Heart left ventricle (tissue), 16 donors: ENCODE measurements at regions not wholly inside any gene's neighbourhood (a gene's known extent, or its start where the extent isn't known, plus 50 kb on each side); places are given as distances from the start of the nearest gene placed in this dataset.

ENCODE experiments used
- ATAC-seq, 4 donors: fragments of 200-7000 bp; cut with Tn5 transposase; one replicate each; pipeline ENCODE4 v1.9.1; 2020 to 2022; ENCODE audit warnings: moderate library complexity in 4 of 4, mild to moderate bottlenecking in 3 of 4, moderate number of reproducible peaks in 1 of 4
- DNase-seq, 5 donors: peaks; one replicate each; pipeline ENCODE4 v3.0.0-alpha.2; 2020
- H3K27ac ChIP-seq, 12 donors: fragments of 200-600 bp; sonication (generic) in 4 of 12; one replicate each; pipeline versions ENCODE4 v1.5.0 to v1.8.0; 2016 to 2022; ENCODE audit warnings: mild to moderate bottlenecking in 2 of 12
- H3K27me3 ChIP-seq, 9 donors: fragments of 200-600 bp; sonication (generic) in 2 of 9; one replicate each; pipeline versions ENCODE4 v1.5.1 to v1.8.0; 2016 to 2022; ENCODE audit warnings: mild to moderate bottlenecking in 3 of 9
- H3K36me3 ChIP-seq, 9 donors: fragments of 200-600 bp; sonication (generic) in 2 of 9; one replicate each; pipeline versions ENCODE4 v1.5.0 to v1.8.0; 2018 to 2022; ENCODE audit warnings: mild to moderate bottlenecking in 2 of 9
- H3K4me1 ChIP-seq, 12 donors: fragments of 200-600 bp; sonication (generic) in 4 of 12; one replicate each; pipeline versions ENCODE4 v1.5.0 to v1.8.0; 2016 to 2022; ENCODE audit warnings: mild to moderate bottlenecking in 3 of 12
- H3K4me3 ChIP-seq, 12 donors: fragments of 200-600 bp; sonication (generic) in 4 of 12; one replicate each; pipeline versions ENCODE4 v1.5.0 to v1.8.0; 2017 to 2022; ENCODE audit warnings: mild to moderate bottlenecking in 9 of 12, moderate library complexity in 4 of 12
- H3K9me3 ChIP-seq, 12 donors: fragments of 200-600 bp; sonication (generic) in 4 of 12; one replicate each; pipeline versions ENCODE4 v1.5.0 to v1.8.0; 2016 to 2022; ENCODE audit warnings: mild to moderate bottlenecking in 1 of 12
- CTCF ChIP-seq, 12 donors: fragments of 200-600 bp; sonication (generic) in 4 of 12; IDR thresholded peaks; one replicate each; pipeline versions ENCODE4 v1.5.0 to v1.8.0; 2018 to 2022; ENCODE audit warnings: antibody characterized with exemption in 12 of 12, mild to moderate bottlenecking in 5 of 12
- POLR2A ChIP-seq, 2 donors: fragments of 450-650 bp; IDR thresholded peaks; one replicate each; pipeline ENCODE4 v1.6.1; 2017; ENCODE audit warnings: antibody characterized with exemption in 2 of 2, mild to moderate bottlenecking in 2 of 2, moderate library complexity in 2 of 2
- WGBS, 4 donors: extraction: QIAGEN DNeasy Blood & Tissue Kit in 2 of 4; methylation state at CpG; one replicate each; pipeline versions ENCODE4 v1.1.5 to v1.1.7; 2013 to 2018; 5-methylcytosine and 5-hydroxymethylcytosine counted together
- intact Hi-C, 10 donors: fragments of 100-400 bp; cut with DNase I; formaldehyde crosslinking; loops; one replicate each; pipeline versions ENCODE4 v1.11.1 to v1.14.2; 2022
- donor health status: ischemic (EF 13 %, LVEDD 7.1; RV severe dilation, severe dysfunction).
- donor health status: healthy with polysubstance abuse.
- donor health status: DM: no; HTN: yes; CAD: no.
- donor health status: DM: no; HTN: no; CAD: no.
- donor health status: ischemic (EF 25% LVEDD 6.9; RV normal size, moderate dysfunction).
- donor health status: ischemic (EF 25% LVEDD 5.7; RV mildly dilated, moderate dysfunction).
- donor health status: healthy.
- donor health status: DM: yes; HTN: yes; CAD: no.
- donor health status: ischemic (EF 35%, LVEDD 5.7; RV mildly dilated, moderate dysfunction).
- donor health status: nonischemic (EF 11% LVEDD 7.7; RV severe dilation, severe dysfunction).
- donor health status: DM: yes; HTN: yes; CAD: no.
- donor health status: PGD.
- donor health status: ischemic (EF 29% LVEDD 5.4; RV normal size, mild dysfunction).
- donor health status: nonischemic (EF 23%, LVEDD 6.1; RV moderate dilation, normal function).

DNA sequence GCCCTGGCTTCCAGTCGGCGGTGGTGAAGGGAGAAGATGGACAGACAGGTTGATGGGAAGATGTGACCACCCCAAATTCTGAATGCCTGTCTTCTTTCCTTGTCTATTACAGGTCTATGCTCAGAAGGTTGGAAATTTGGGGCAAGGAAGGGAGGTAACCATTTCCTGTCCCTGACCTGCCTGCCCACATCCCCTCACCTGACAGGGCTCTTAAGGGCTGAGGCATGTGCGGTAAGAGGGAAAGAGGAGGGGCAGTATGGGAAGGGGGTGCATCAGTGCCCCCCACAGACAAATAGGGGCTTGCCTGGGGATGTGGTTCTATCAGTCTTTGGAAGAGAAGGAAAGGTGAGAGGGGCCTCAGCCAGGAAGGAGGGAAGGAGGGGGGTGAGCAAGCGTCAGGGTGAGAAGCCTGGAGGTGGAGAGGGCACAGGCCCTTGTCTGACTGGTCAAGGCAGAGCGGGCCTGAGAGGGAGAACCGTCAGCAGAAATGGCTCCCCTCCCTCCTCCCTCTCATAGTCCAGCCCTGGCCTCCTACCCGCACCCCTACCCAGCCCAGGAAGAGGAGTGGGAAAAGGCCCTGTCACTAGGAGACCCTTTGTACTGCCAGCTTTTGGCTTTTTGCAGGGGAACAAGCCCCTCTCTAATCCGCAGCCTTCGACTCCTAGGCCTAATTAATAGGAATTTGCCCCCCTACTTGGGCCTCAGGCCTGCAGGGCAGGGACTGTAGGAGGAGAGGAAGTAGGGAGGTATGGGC is 104.4 kb upstream of the FOXP4 start:
- Histone ChIP-seq H3K27me3 (peaks cover 0 to 14% (median 8%) of the 10 kb centered on the region in 9 donors), H3K9me3 (no peaks in the 10 kb centered on the region), H3K4me3 (no peak overlapping the region), H3K4me1 (peaks cover 0 to 24% (median 11%) of the 10 kb centered on the region in 12 donors), H3K27ac (no peak overlapping the region), H3K36me3 (no peaks in the 10 kb centered on the region)
- no peak for DNase-seq
- no peak for TF ChIP-seq POLR2A (IDR thresholded peaks at IDR 0.05)
- TF ChIP-seq CTCF (IDR thresholded peaks at IDR 0.05): no peak
- intact Hi-C loops: no loop called here
- ATAC-seq: no peak
- WGBS, 4 donors: 87 to 92% (median 91%) methylated on average over 7 to 9 of the region's 9 CpGs

DNA sequence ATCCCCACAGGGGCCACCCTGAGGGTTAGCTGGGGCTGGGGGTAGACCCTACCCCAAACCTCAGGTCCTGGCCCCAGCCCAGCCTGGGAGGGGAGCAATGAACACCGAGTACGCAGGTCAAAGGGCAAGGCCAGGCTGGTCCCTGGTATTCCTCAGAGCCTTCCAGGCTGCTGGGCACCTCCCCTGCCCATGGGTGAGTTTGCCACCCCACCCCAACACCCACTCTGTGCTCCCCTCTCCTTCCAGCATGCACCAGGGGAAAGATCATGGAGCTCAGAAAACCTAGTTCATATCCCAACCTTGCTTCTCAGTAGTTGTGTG is 103.9 kb upstream of the FOXP4 start:
- ATAC-seq: no peak
- Histone ChIP-seq H3K4me1 (peaks cover 0 to 24% (median 11%) of the 10 kb centered on the region in 12 donors), H3K36me3 (no peaks in the 10 kb centered on the region), H3K9me3 (no peaks in the 10 kb centered on the region), H3K27ac (no peak overlapping the region), H3K27me3 (peaks cover 0 to 14% (median 8%) of the 10 kb centered on the region in 9 donors), H3K4me3 (peak overlapping the region in 1 of 12 donors; percentile 39)
- WGBS, 4 donors: 81 to 89% (median 87%) methylated on average over 2 of the region's 2 CpGs
- TF ChIP-seq POLR2A (IDR thresholded peaks at IDR 0.05) (no peak), CTCF (IDR thresholded peaks at IDR 0.05) (no peak)
- intact Hi-C loops: no loop called here
- DNase-seq: no peak

- intact Hi-C loops: no loop called here
- DNase-seq (peak in 4 of 5 donors; percentile 44 to 75 (median 56)), ATAC-seq (peak; percentile 15 to 70 (median 59))
- H3K9me3 ChIP-seq: no peaks in the 10 kb centered on the region
- no peaks in the 10 kb centered on the region for H3K36me3 ChIP-seq
- H3K4me3 ChIP-seq: peak overlapping the region in 9 of 12 donors; percentile 6 to 39 (median 33)
- peaks cover 0 to 24% (median 11%) of the 10 kb centered on the region in 12 donors for H3K4me1 ChIP-seq
- WGBS, 4 donors: 8 to 17% (median 11%) methylated on average over 26 to 42 of the region's 42 CpGs
- TF ChIP-seq CTCF (IDR thresholded peaks at IDR 0.05) (peak in 10 of 12 donors; percentile 9 to 50 (median 34)), POLR2A (IDR thresholded peaks at IDR 0.05) (no peak)
- H3K27ac ChIP-seq: peak overlapping the region in 8 of 12 donors; percentile 37 to 83 (median 70)
- peaks cover 0 to 14% (median 8%) of the 10 kb centered on the region in 9 donors for H3K27me3 ChIP-seq
Measured at GRCh38 chr6:41442800-41443501, 103.2 kb upstream of the FOXP4 start.
